ENCODE measurements at regions not wholly inside any gene's neighbourhood (a gene's known extent, or its start where the extent isn't known, plus 50 kb on each side); places are given as distances from the start of the nearest gene placed in this dataset.

- Mint-ChIP-seq H3K36me3 (ENCODE audit: low read depth) (peaks cover 6% of the 10 kb centered on the region; the same call in 1 of the 3 replicates), H3K9me3 (peaks cover 4% of the 10 kb centered on the region), H3K4me3 (no peak overlapping the region), H3K27me3 (ENCODE audit: insufficient read depth, low read depth, poor library complexity) (no peaks in the 10 kb centered on the region), H3K27ac (no peak overlapping the region), H3K4me1 (no peaks in the 10 kb centered on the region; the same call in 2 of the 3 replicates)
- H2AFZ ChIP-seq = 0 out of 2 replicates have a peak overlapping the region, but pooled peaks have one; percentile 66
- ATAC-seq (no peak), DNase-seq (ENCODE audit: low spot score) (no peak)
- H3K27me3 ChIP-seq (ENCODE audit: insufficient read depth) = no peaks in the 10 kb centered on the region
- no peak overlapping the region for H3K4me2 ChIP-seq
- no peaks in the 10 kb centered on the region for H3F3A ChIP-seq (replicated peaks; ENCODE audit: low read depth)
- no peak overlapping the region for H3K27ac ChIP-seq (ENCODE audit: low read depth)
- TF ChIP-seq STAT1 (IDR thresholded peaks at IDR 0.05; ENCODE audit: unreplicated experiment) = no peak
- no peak for TF ChIP-seq NANOG (IDR thresholded peaks at IDR 0.05; ENCODE audit: borderline replicate concordance)
- no peak for TF ChIP-seq CTCF (conservative IDR thresholded peaks at IDR 0.05; ENCODE audit: low read depth in 2 of 2)
- no peak for TF ChIP-seq POLR2AphosphoS5 (IDR thresholded peaks at IDR 0.05; ENCODE audit: low read depth)
- TF ChIP-seq REST (IDR thresholded peaks at IDR 0.05; ENCODE audit: unreplicated experiment) = no peak
- TF ChIP-seq ETS1 (IDR thresholded peaks at IDR 0.05) = no peak
- no peak for TF ChIP-seq ZNF114 (CRISPR knock-in tag; IDR thresholded peaks at IDR 0.05)
- TF ChIP-seq ZNF331 (CRISPR knock-in tag; IDR thresholded peaks at IDR 0.05; ENCODE audit: low read depth) = no peak
- no peak for TF ChIP-seq ZNF462 (CRISPR knock-in tag; IDR thresholded peaks at IDR 0.05)
- TF ChIP-seq EZH2 (IDR thresholded peaks at IDR 0.05; ENCODE audit: low read depth, unreplicated experiment) = no peak
- TF ChIP-seq JUNB (IDR thresholded peaks at IDR 0.05; ENCODE audit: unreplicated experiment) = no peak
- no peak for TF ChIP-seq CREB1 (CRISPR knock-in tag; IDR thresholded peaks at IDR 0.05; ENCODE audit: low read depth)
- no peak for TF ChIP-seq EZH2phosphoT487 (IDR thresholded peaks at IDR 0.05; ENCODE audit: unreplicated experiment)
- H3K79me2 ChIP-seq (replicated peaks; ENCODE audit: insufficient read depth) = no peaks in the 10 kb centered on the region
- no peaks in the 10 kb centered on the region for H3K36me3 ChIP-seq (ENCODE audit: insufficient read depth)
- H3K4me1 ChIP-seq (ENCODE audit: insufficient read depth) = no peaks in the 10 kb centered on the region
- H3K9me2 ChIP-seq (ENCODE audit: insufficient read depth) = 0 out of 2 replicates have a peak, but pooled peaks cover 2% of the 10 kb centered on the region
- no peak overlapping the region for H3K4me3 ChIP-seq
- no peaks in the 10 kb centered on the region for H4K20me1 ChIP-seq (replicated peaks; ENCODE audit: insufficient read depth)
Measured at GRCh38 chr6:112665114-112665513, 318.0 kb downstream of the RFPL4B start.
